Fibroblast of lung (primary cell): ENCODE measurements at regions not wholly inside any gene's neighbourhood (a gene's known extent, or its start where the extent isn't known, plus 50 kb on each side); places are given as distances from the start of the nearest gene placed in this dataset.

ENCODE experiments used
- CTCF ChIP-seq, 2 donors: IDR thresholded peaks in 1 of 2; conservative IDR thresholded peaks in 1 of 2; 1 replicate in 1 of 2; 2 replicates in 1 of 2; pipeline ENCODE4 v1.5.1; 2011 to 2012; ENCODE audit warnings: low read length in 2 of 2, control low read depth in 1 of 2, inconsistent platforms in 1 of 2, low read depth in 1 of 2, mild to moderate bottlenecking in 1 of 2
- EZH2 ChIP-seq: IDR thresholded peaks from 2 replicates; pipeline ENCODE4 v1.5.1; 2012; ENCODE audit warnings: low read length, control low read depth, mild to moderate bottlenecking; ENCODE audit errors: missing control alignments

- TF ChIP-seq CTCF (conservative IDR thresholded peaks at IDR 0.05 in 1 of 2, IDR thresholded peaks at IDR 0.05 in 1 of 2; ENCODE audit: low read depth in 1 of 2, low read length in 2 of 2): no peak
- no peak for TF ChIP-seq EZH2
Measured at GRCh38 chr14:94884616-94885230, 114.8 kb upstream of the GSC start.
